Loucy (cell line): ENCODE measurements at regions not wholly inside any gene's neighbourhood (a gene's known extent, or its start where the extent isn't known, plus 50 kb on each side); places are given as distances from the start of the nearest gene placed in this dataset.

Experiments
- CTCF ChIP-seq: fragments of 200-600 bp; sonication (generic); conservative IDR thresholded peaks from 2 replicates; pipeline ENCODE4 v1.5.1; 2014; ENCODE audit warnings: mild to moderate bottlenecking, antibody characterized with exemption, low read length
- EZH2phosphoT487 ChIP-seq: fragments of 200-600 bp; IDR thresholded peaks from 2 replicates; pipeline ENCODE4 v1.6.1; 2018; ENCODE audit warnings: antibody characterized with exemption, mild to moderate bottlenecking, moderate library complexity, borderline replicate concordance

- TF ChIP-seq CTCF, result no peak
- no peak for TF ChIP-seq EZH2phosphoT487
Measured at GRCh38 chr10:31580646-31581045, 261.6 kb downstream of the ZEB1 start.
